ENCODE measurements at regions not wholly inside any gene's neighbourhood (a gene's known extent, or its start where the extent isn't known, plus 50 kb on each side); places are given as distances from the start of the nearest gene placed in this dataset.

GRCh38 chr5:54646356-54647101, 129.0 kb downstream of the SNX18 start:
- DNase-seq (peak; percentile 77), ATAC-seq (peak; percentile 87)
- H3K9me3 Mint-ChIP-seq (ENCODE audit: low read depth) = peaks cover 2% of the 10 kb centered on the region
- CTCF ChIA-PET = no interaction called here
- H3K36me3 Mint-ChIP-seq (ENCODE audit: low read depth) = no peaks in the 10 kb centered on the region
- peak overlapping the region; percentile 4 for H3K4me3 Mint-ChIP-seq
- intact Hi-C loops (cut with DNase I, micrococcal nuclease) = loop anchor here (2.0 to 10.0 kb wide), 3 partner anchors 36 to 132 kb away; partner anchors contain the start of gene SNX18 (in 2 of the 2)
- POLR2A ChIA-PET = interaction anchor here (0.8 kb wide), 1 partner anchor 11 kb away, joined by 4 read pairs; no protein-coding TSS in a partner anchor
- H3K27me3 Mint-ChIP-seq = no peaks in the 10 kb centered on the region
- H3K27ac Mint-ChIP-seq = peak overlapping the region; percentile 77
- peaks cover 46% of the 10 kb centered on the region for H3K4me1 Mint-ChIP-seq

GRCh38 chr5:54645882-54646355, 128.4 kb downstream of the SNX18 start:
- no peaks in the 10 kb centered on the region for H3K36me3 Mint-ChIP-seq (ENCODE audit: low read depth)
- peak overlapping the region; percentile 77 for H3K27ac Mint-ChIP-seq
- no peak for ATAC-seq
- DNase-seq = no peak
- peaks cover 46% of the 10 kb centered on the region for H3K4me1 Mint-ChIP-seq
- intact Hi-C loops (cut with DNase I, micrococcal nuclease) = loop anchor here (2.0 to 10.0 kb wide), 3 partner anchors 35 to 131 kb away; partner anchors contain the start of gene SNX18 (in 2 of the 2)
- peaks cover 2% of the 10 kb centered on the region for H3K9me3 Mint-ChIP-seq (ENCODE audit: low read depth)
- H3K27me3 Mint-ChIP-seq = no peaks in the 10 kb centered on the region
- ChIA-PET CTCF (no interaction called here), POLR2A (interaction anchor here (0.8 kb wide), 1 partner anchor 10 kb away, joined by 4 read pairs; no protein-coding TSS in a partner anchor)
- peak overlapping the region; percentile 4 for H3K4me3 Mint-ChIP-seq

- Mint-ChIP-seq H3K4me3 (no peak overlapping the region), H3K4me1 (peaks cover 46% of the 10 kb centered on the region), H3K27ac (no peak overlapping the region), H3K36me3 (ENCODE audit: low read depth) (no peaks in the 10 kb centered on the region), H3K9me3 (ENCODE audit: low read depth) (peaks cover 2% of the 10 kb centered on the region), H3K27me3 (no peaks in the 10 kb centered on the region)
- POLR2A ChIA-PET = no interaction called here
- DNase-seq (no peak), ATAC-seq (no peak)
- CTCF ChIA-PET = interaction anchor here (0.5 kb wide), 1 partner anchor 186 kb away, joined by 3 read pairs; no protein-coding TSS in a partner anchor
- intact Hi-C loops (cut with DNase I, micrococcal nuclease) = loop anchor here in 1 of 2 experiments (10.0 kb wide), 1 partner anchor 129 kb away; the partner anchor contains the start of gene SNX18
Observed at GRCh38 chr5:54644226-54644625, 126.7 kb downstream of the SNX18 start.

- ATAC-seq (no peak), DNase-seq (no peak)
- intact Hi-C loops (cut with DNase I, micrococcal nuclease) = loop anchor here in 1 of 2 experiments (10.0 kb wide), 1 partner anchor 129 kb away; the partner anchor contains the start of gene SNX18
- Mint-ChIP-seq H3K4me1 (peaks cover 47% of the 10 kb centered on the region), H3K27me3 (no peaks in the 10 kb centered on the region), H3K9me3 (ENCODE audit: low read depth) (peaks cover 2% of the 10 kb centered on the region), H3K27ac (no peak overlapping the region), H3K36me3 (ENCODE audit: low read depth) (no peaks in the 10 kb centered on the region), H3K4me3 (no peak overlapping the region)
- ChIA-PET CTCF (no interaction called here), POLR2A (no interaction called here)
Observed at GRCh38 chr5:54643685-54644106, 126.1 kb downstream of the SNX18 start.

- H3K27me3 Mint-ChIP-seq = no peaks in the 10 kb centered on the region
- ATAC-seq (no peak), DNase-seq (no peak)
- H3K36me3 Mint-ChIP-seq (ENCODE audit: low read depth) = no peaks in the 10 kb centered on the region
- peaks cover 28% of the 10 kb centered on the region for H3K4me1 Mint-ChIP-seq
- ChIA-PET CTCF (interaction anchor here (0.7 kb wide), 1 partner anchor 42 kb away, joined by 3 read pairs; no protein-coding TSS in a partner anchor), POLR2A (interaction anchor here (0.6 kb wide), 1 partner anchor 1319 kb away, joined by 3 read pairs; no protein-coding TSS in a partner anchor)
- no peaks in the 10 kb centered on the region for H3K9me3 Mint-ChIP-seq (ENCODE audit: low read depth)
- no peak overlapping the region for H3K27ac Mint-ChIP-seq
- intact Hi-C loops (cut with DNase I, micrococcal nuclease) = loop anchor here in 1 of 2 experiments (10.0 kb wide), 1 partner anchor 125 kb away; the partner anchor contains the start of gene SNX18
- H3K4me3 Mint-ChIP-seq = no peak overlapping the region
Observed at GRCh38 chr5:54639621-54640020, 122.1 kb downstream of the SNX18 start.

- ChIA-PET POLR2A (no interaction called here), CTCF (interaction anchor here (0.7 to 1.0 kb wide), 2 partner anchors 13 to 58 kb away, joined by 3 read pairs; no protein-coding TSS in a partner anchor)
- no peak overlapping the region for H3K4me3 Mint-ChIP-seq
- H3K36me3 Mint-ChIP-seq (ENCODE audit: low read depth) = no peaks in the 10 kb centered on the region
- intact Hi-C loops (cut with DNase I, micrococcal nuclease) = no loop called here
- no peak overlapping the region for H3K27ac Mint-ChIP-seq
- ATAC-seq (no peak), DNase-seq (no peak)
- no peaks in the 10 kb centered on the region for H3K9me3 Mint-ChIP-seq (ENCODE audit: low read depth)
- peaks cover 15% of the 10 kb centered on the region for H3K4me1 Mint-ChIP-seq
- H3K27me3 Mint-ChIP-seq = no peaks in the 10 kb centered on the region
Observed at GRCh38 chr5:54638106-54638505, 120.5 kb downstream of the SNX18 start.

- ChIA-PET CTCF (interaction anchor here (0.7 to 1.0 kb wide), 2 partner anchors 12 to 57 kb away, joined by 3 read pairs; no protein-coding TSS in a partner anchor), POLR2A (no interaction called here)
- ATAC-seq = no peak
- Mint-ChIP-seq H3K36me3 (ENCODE audit: low read depth) (no peaks in the 10 kb centered on the region), H3K27me3 (no peaks in the 10 kb centered on the region), H3K9me3 (ENCODE audit: low read depth) (no peaks in the 10 kb centered on the region), H3K27ac (no peak overlapping the region), H3K4me1 (peaks cover 15% of the 10 kb centered on the region), H3K4me3 (no peak overlapping the region)
- no peak for DNase-seq
- intact Hi-C loops (cut with DNase I, micrococcal nuclease) = no loop called here
Observed at GRCh38 chr5:54637654-54638053, 120.1 kb downstream of the SNX18 start.

- no peak overlapping the region for H3K27ac Mint-ChIP-seq
- no peak overlapping the region for H3K4me3 Mint-ChIP-seq
- no peaks in the 10 kb centered on the region for H3K9me3 Mint-ChIP-seq (ENCODE audit: low read depth)
- H3K36me3 Mint-ChIP-seq (ENCODE audit: low read depth) = no peaks in the 10 kb centered on the region
- H3K27me3 Mint-ChIP-seq = no peaks in the 10 kb centered on the region
- ATAC-seq = no peak
- ChIA-PET CTCF (interaction anchor here (0.7 kb wide), 1 partner anchor 14 kb away, joined by 3 read pairs; no protein-coding TSS in a partner anchor), POLR2A (no interaction called here)
- intact Hi-C loops (cut with DNase I, micrococcal nuclease) = no loop called here
- H3K4me1 Mint-ChIP-seq = peaks cover 15% of the 10 kb centered on the region
- no peak for DNase-seq
Observed at GRCh38 chr5:54634089-54634488, 116.5 kb downstream of the SNX18 start.

- ChIA-PET CTCF (interaction anchor here (0.7 kb wide), 1 partner anchor 46 kb away, joined by 4 read pairs; no protein-coding TSS in a partner anchor), POLR2A (no interaction called here)
- H3K9me3 Mint-ChIP-seq (ENCODE audit: low read depth) = no peaks in the 10 kb centered on the region
- no peaks in the 10 kb centered on the region for H3K36me3 Mint-ChIP-seq (ENCODE audit: low read depth)
- no peak overlapping the region for H3K27ac Mint-ChIP-seq
- intact Hi-C loops (cut with DNase I, micrococcal nuclease) = no loop called here
- no peak for DNase-seq
- no peak overlapping the region for H3K4me3 Mint-ChIP-seq
- H3K4me1 Mint-ChIP-seq = no peaks in the 10 kb centered on the region
- ATAC-seq = no peak
- H3K27me3 Mint-ChIP-seq = no peaks in the 10 kb centered on the region
Observed at GRCh38 chr5:54632131-54632701, 114.7 kb downstream of the SNX18 start.

- DNase-seq (no peak), ATAC-seq (no peak)
- no peaks in the 10 kb centered on the region for H3K36me3 Mint-ChIP-seq (ENCODE audit: low read depth)
Observed at GRCh38 chr5:54630738-54631359, 113.3 kb downstream of the SNX18 start.

GRCh38 chr5:54629115-54629514, 111.6 kb downstream of the SNX18 start:
- intact Hi-C loops (cut with DNase I, micrococcal nuclease) = no loop called here
- Mint-ChIP-seq H3K9me3 (ENCODE audit: low read depth) (no peaks in the 10 kb centered on the region), H3K4me3 (no peak overlapping the region), H3K36me3 (ENCODE audit: low read depth) (no peaks in the 10 kb centered on the region), H3K27ac (no peak overlapping the region), H3K27me3 (no peaks in the 10 kb centered on the region), H3K4me1 (no peaks in the 10 kb centered on the region)
- POLR2A ChIA-PET = no interaction called here
- CTCF ChIA-PET = interaction anchor here (1.3 kb wide), 1 partner anchor 139 kb away, joined by 3 read pairs; no protein-coding TSS in a partner anchor
- ATAC-seq (no peak), DNase-seq (no peak)

More at GRCh38 chr5:54630738-54631359, 113.3 kb downstream of the SNX18 start:
- intact Hi-C loops (cut with DNase I, micrococcal nuclease) = no loop called here
- Mint-ChIP-seq H3K9me3 (ENCODE audit: low read depth) (no peaks in the 10 kb centered on the region), H3K27ac (no peak overlapping the region), H3K4me3 (no peak overlapping the region), H3K27me3 (no peaks in the 10 kb centered on the region), H3K4me1 (no peaks in the 10 kb centered on the region)
- ChIA-PET POLR2A (no interaction called here), CTCF (interaction anchor here (0.5 to 1.0 kb wide), 2 partner anchors 11 to 171 kb away, joined by 3 read pairs; no protein-coding TSS in a partner anchor)

All from activated CD4-positive, alpha-beta T cell treated with anti-CD3 and anti-CD28 coated beads for 36 hours (primary cell).